ENCODE measurements at regions not wholly inside any gene's neighbourhood (a gene's known extent, or its start where the extent isn't known, plus 50 kb on each side); places are given as distances from the start of the nearest gene placed in this dataset.
"Not testable (repeated sequence)": the region's sequence is repeated elsewhere in the genome, so short reads cannot be mapped to it uniquely, and the experiment has no call there.

- no peak for DNase-seq
Measured at GRCh38 chr7:125480762-125481161, 551.1 kb upstream of the POT1 start.

GRCh38 chr7:125468855-125469174 lies 539.2 kb upstream of the POT1 start:
- DNase-seq = no peak

GRCh38 chr7:125467996-125468854 lies 538.6 kb upstream of the POT1 start:
- DNase-seq = no peak

GRCh38 chr7:125465527-125465926 lies 535.9 kb upstream of the POT1 start:
- no peak for DNase-seq

GRCh38 chr7:125462615-125463014 lies 533.0 kb upstream of the POT1 start:
- DNase-seq = no peak

GRCh38 chr7:125459038-125459437 lies 529.4 kb upstream of the POT1 start:
- no peak for DNase-seq

GRCh38 chr7:125450749-125451148 lies 521.1 kb upstream of the POT1 start:
- DNase-seq = no peak

GRCh38 chr7:125445836-125446235 lies 516.2 kb upstream of the POT1 start:
- DNase-seq = no peak

GRCh38 chr7:125444864-125445263 lies 515.2 kb upstream of the POT1 start:
- DNase-seq = no peak

- no peak for DNase-seq
Measured at GRCh38 chr7:125436220-125436619, 506.6 kb upstream of the POT1 start.

- DNase-seq = no peak
Measured at GRCh38 chr7:125431349-125431748, 501.7 kb upstream of the POT1 start.

- no peak for DNase-seq
Measured at GRCh38 chr7:125430013-125430412, 500.4 kb upstream of the POT1 start.

- no peak for DNase-seq
Measured at GRCh38 chr7:125427676-125428075, 498.1 kb upstream of the POT1 start.

- DNase-seq = no peak
Measured at GRCh38 chr7:125425506-125425905, 495.9 kb upstream of the POT1 start.

GRCh38 chr7:125424721-125425120 lies 495.1 kb upstream of the POT1 start:
- DNase-seq = no peak

GRCh38 chr7:125423458-125424155 lies 494.0 kb upstream of the POT1 start:
- no peak for DNase-seq

GRCh38 chr7:125421407-125421806 lies 491.8 kb upstream of the POT1 start:
- DNase-seq = not testable (repeated sequence)

GRCh38 chr7:125412890-125413665 lies 483.5 kb upstream of the POT1 start:
- DNase-seq = no peak

GRCh38 chr7:125409921-125410320 lies 480.3 kb upstream of the POT1 start:
- DNase-seq = no peak

- DNase-seq = no peak
Measured at GRCh38 chr7:125406111-125406510, 476.5 kb upstream of the POT1 start.

GRCh38 chr7:125399408-125399807 lies 469.8 kb upstream of the POT1 start:
- no peak for DNase-seq

- DNase-seq = no peak
Measured at GRCh38 chr7:125396466-125397151, 467.0 kb upstream of the POT1 start.

All from amygdala (tissue), 56 donors.